A549 (cell line): ENCODE measurements at regions not wholly inside any gene's neighbourhood (a gene's known extent, or its start where the extent isn't known, plus 50 kb on each side); places are given as distances from the start of the nearest gene placed in this dataset.

Experiments
- ATAC-seq, 2 experiments: fragments of 200-7000 bp in 1 of 2; fragments of >200 bp in 1 of 2; cut with Nextera tagmentation in 1 of 2; cut with Tn5 transposase in 1 of 2; 3 replicates each; pipeline versions ENCODE4 v1.8.0 to v1.9.1; 2018 to 2020; ENCODE audit warnings: mild to moderate bottlenecking in 1 of 2, moderate library complexity in 1 of 2
- CTCF ChIA-PET: fragments of 300-600 bp; sonication (Branson Sonifier 250); formaldehyde crosslinking; extraction: SDS; loops from one replicate; lab custom pipeline; 2021; ENCODE audit warnings: antibody characterized with exemption, inconsistent platforms; lab: Yijun Ruan, JAX
- POLR2A ChIA-PET: fragments of 350-600 bp; formaldehyde crosslinking; extraction: SDS; loops from one replicate; lab custom pipeline; 2021; ENCODE audit warnings: antibody characterized with exemption, inconsistent platforms; lab: Yijun Ruan, JAX
- DNase-seq, 2 experiments: peaks; one replicate each; pipeline versions ENCODE4 v3.0.0 to v3.0.0-alpha.2; 2011 to 2016; ENCODE audit warnings: low read depth in 1 of 2, low spot score in 1 of 2
- FAIRE-seq: peaks from 2 replicates; lab custom pipeline; 2011; peaks lifted over from hg19 to GRCh38; lab: Jason Lieb, UNC
- H3K27ac ChIP-seq, 2 experiments: fragments of >200 bp; sonication (Bioruptor Twin); formaldehyde crosslinking; 3 replicates each; pipeline ENCODE4 v1.5.1; 2016 to 2017
- H3K4me1 ChIP-seq: fragments of >200 bp; sonication (Bioruptor Twin); formaldehyde crosslinking; 3 replicates; pipeline ENCODE4 v1.6.1; 2016
- H3K4me2 ChIP-seq: fragments of >200 bp; sonication (Bioruptor Twin); formaldehyde crosslinking; 3 replicates; pipeline ENCODE4 v1.6.1; 2016
- H3K4me3 ChIP-seq: fragments of >200 bp; sonication (Bioruptor Twin); formaldehyde crosslinking; 3 replicates; pipeline ENCODE4 v1.5.1; 2016
- H3K9me3 ChIP-seq: fragments of >200 bp; sonication (Bioruptor Twin); formaldehyde crosslinking; 3 replicates; pipeline ENCODE4 v1.6.1; 2016
- BHLHE40 ChIP-seq: IDR thresholded peaks from 2 replicates; pipeline ENCODE4 v1.6.1; 2012; ENCODE audit warnings: low read depth, low read length, inconsistent platforms
- CBX2 ChIP-seq: fragments of 200-600 bp; sonication (generic); IDR thresholded peaks from 2 replicates; pipeline ENCODE4 v1.6.1; 2016; ENCODE audit warnings: low read depth, mild to moderate bottlenecking, borderline replicate concordance
- CEBPB ChIP-seq, 2 experiments: fragments of >200 bp in 1 of 2; sonication (Bioruptor Twin) in 1 of 2; formaldehyde crosslinking in 1 of 2; IDR thresholded peaks; 2 replicates each; pipeline ENCODE4 v1.6.1; 2012 to 2016
- CHD4 ChIP-seq: fragments of 200-600 bp; sonication (generic); IDR thresholded peaks from 2 replicates; pipeline ENCODE4 v1.6.1; 2016; ENCODE audit warnings: antibody characterized with exemption, mild to moderate bottlenecking, borderline replicate concordance
- E2F6 ChIP-seq: IDR thresholded peaks from 2 replicates; pipeline ENCODE4 v1.6.1; 2012; ENCODE audit warnings: low read depth, borderline replicate concordance
- EHMT2 ChIP-seq: fragments of 200-600 bp; sonication (generic); IDR thresholded peaks from 2 replicates; pipeline ENCODE4 v1.6.1; 2016; ENCODE audit warnings: antibody characterized with exemption, low read depth, mild to moderate bottlenecking, moderate library complexity
- ELK1 ChIP-seq: fragments of 150-350 bp; IDR thresholded peaks from 2 replicates; pipeline ENCODE4 v1.6.1; 2014; ENCODE audit warnings: low read depth, mild to moderate bottlenecking, low read length
- EP300 ChIP-seq, 2 experiments: fragments of >200 bp; sonication (Bioruptor Twin); formaldehyde crosslinking; IDR thresholded peaks; 2 replicates in 1 of 2; 3 replicates in 1 of 2; pipeline ENCODE4 v1.6.1; 2016 to 2017
- ESRRA ChIP-seq: fragments of 150-350 bp; IDR thresholded peaks from 2 replicates; pipeline ENCODE4 v1.6.1; 2014; ENCODE audit warnings: mild to moderate bottlenecking, low read length, borderline replicate concordance
- FOXS1 ChIP-seq: fragments of 250-450 bp; sonication (Bioruptor Pico); IDR thresholded peaks from 2 replicates; pipeline ENCODE4 v1.5.0; 2020; ENCODE audit warnings: mild to moderate bottlenecking, moderate library complexity
- GATA3 ChIP-seq: IDR thresholded peaks from 2 replicates; pipeline ENCODE4 v1.6.1; 2012; ENCODE audit warnings: borderline replicate concordance
- HES2 ChIP-seq: fragments of >200 bp; sonication (Bioruptor Twin); formaldehyde crosslinking; IDR thresholded peaks from 2 replicates; pipeline ENCODE4 v1.6.1; 2016
- HOXA7 ChIP-seq: fragments of 250-450 bp; sonication (Bioruptor Pico); IDR thresholded peaks from 2 replicates; pipeline ENCODE4 v1.5.0; 2020; ENCODE audit warnings: mild to moderate bottlenecking, moderate library complexity
- HOXB13 ChIP-seq: fragments of 250-450 bp; sonication (Bioruptor Pico); IDR thresholded peaks from 2 replicates; pipeline ENCODE4 v1.5.0; 2020; ENCODE audit warnings: low read depth, mild to moderate bottlenecking, moderate library complexity
- JUNB ChIP-seq: fragments of >200 bp; sonication (Bioruptor Twin); formaldehyde crosslinking; IDR thresholded peaks from 2 replicates; pipeline ENCODE4 v1.6.1; 2016
- KDM1A ChIP-seq: fragments of 200-600 bp; sonication (generic); IDR thresholded peaks from 2 replicates; pipeline ENCODE4 v1.6.1; 2016; ENCODE audit warnings: low read depth, mild to moderate bottlenecking
- KDM5A ChIP-seq: fragments of 200-600 bp; sonication (generic); IDR thresholded peaks from 2 replicates; pipeline ENCODE4 v1.6.1; 2016; ENCODE audit warnings: antibody characterized with exemption, mild to moderate bottlenecking
- MAFK ChIP-seq: fragments of 450-650 bp; IDR thresholded peaks from 2 replicates; pipeline ENCODE4 v1.6.1; 2014; ENCODE audit not compliant: partially characterized antibody
- MAZ ChIP-seq: fragments of 150-350 bp; IDR thresholded peaks from 2 replicates; pipeline ENCODE4 v1.6.1; 2014; ENCODE audit warnings: antibody characterized with exemption, low read depth, low read length, borderline replicate concordance
- MYC ChIP-seq: IDR thresholded peaks from 2 replicates; pipeline ENCODE4 v1.6.1; 2012; ENCODE audit warnings: mild to moderate bottlenecking, inconsistent platforms, low read length, improper control_type of control experiment, borderline replicate concordance
- NR3C1 ChIP-seq: fragments of >200 bp; sonication (Bioruptor Twin); formaldehyde crosslinking; IDR thresholded peaks from 3 replicates; pipeline ENCODE4 v1.6.1; 2017
- PHF8 ChIP-seq: fragments of 200-600 bp; sonication (generic); IDR thresholded peaks from 2 replicates; pipeline ENCODE4 v1.6.1; 2016; ENCODE audit warnings: low read depth, mild to moderate bottlenecking, antibody characterized with exemption, moderate library complexity, borderline replicate concordance
- RAD21 ChIP-seq, 2 experiments: fragments of >200 bp in 1 of 2; sonication (Bioruptor Twin) in 1 of 2; formaldehyde crosslinking in 1 of 2; IDR thresholded peaks in 1 of 2; conservative IDR thresholded peaks in 1 of 2; 2 replicates in 1 of 2; 3 replicates in 1 of 2; pipeline ENCODE4 v1.6.1; 2012 to 2018; ENCODE audit warnings: inconsistent platforms in 1 of 2
- RARB ChIP-seq: fragments of 250-450 bp; sonication (Bioruptor Pico); IDR thresholded peaks from 2 replicates; pipeline ENCODE4 v1.8.0; 2021; ENCODE audit warnings: mild to moderate bottlenecking, moderate library complexity
- RFX5 ChIP-seq: fragments of 450-650 bp; IDR thresholded peaks from 2 replicates; pipeline ENCODE4 v1.7.1; 2014; ENCODE audit warnings: antibody characterized with exemption, mild to moderate bottlenecking, moderate library complexity
- RNF2 ChIP-seq: fragments of 200-600 bp; sonication (generic); IDR thresholded peaks from 2 replicates; pipeline ENCODE4 v1.6.1; 2016; ENCODE audit warnings: low read depth, mild to moderate bottlenecking, antibody characterized with exemption, moderate library complexity, borderline replicate concordance
- USF2 ChIP-seq: fragments of 450-650 bp; IDR thresholded peaks from 2 replicates; pipeline ENCODE4 v1.6.1; 2014; ENCODE audit warnings: antibody characterized with exemption
- ZFP36 ChIP-seq: fragments of 450-650 bp; IDR thresholded peaks from 2 replicates; pipeline ENCODE4 v1.6.1; 2014; ENCODE audit warnings: borderline replicate concordance; ENCODE audit not compliant: partially characterized antibody
- ZNF302 ChIP-seq: fragments of 250-450 bp; sonication (Bioruptor Pico); IDR thresholded peaks from 2 replicates; pipeline ENCODE4 v1.9.0; 2021; ENCODE audit warnings: inconsistent platforms, mild to moderate bottlenecking, moderate library complexity
- WGBS: methylation state at CpG from one replicate; pipeline ENCODE4 v1.1.6; 2017; ENCODE audit errors: missing lambda C conversion rate; 5-methylcytosine and 5-hydroxymethylcytosine counted together

GRCh38 chr13:58202099-58202498 is 570.6 kb downstream of the PCDH17 start:
- POLR2A ChIA-PET = no interaction called here

GRCh38 chr13:58207501-58207900 is 576.0 kb downstream of the PCDH17 start:
- FAIRE-seq (no peak), DNase-seq (no peak), ATAC-seq (no peak)
- no peak overlapping the region for H3K4me3 ChIP-seq
- WGBS = 0% methylated on average over 4 of the region's 4 CpGs
- no peaks in the 10 kb centered on the region for H3K9me3 ChIP-seq
- H3K4me2 ChIP-seq = no peak overlapping the region
- POLR2A ChIA-PET = no interaction called here
- no peaks in the 10 kb centered on the region for H3K4me1 ChIP-seq
- H3K27ac ChIP-seq = no peak overlapping the region
- CTCF ChIA-PET = no interaction called here
- TF ChIP-seq MYC (no peak), RNF2 (no peak), ESRRA (no peak), EHMT2 (no peak), CHD4 (no peak), HES2 (no peak), E2F6 (no peak), RARB (CRISPR knock-in tag) (no peak), HOXB13 (CRISPR knock-in tag) (no peak), ELK1 (no peak), RAD21 (conservative IDR thresholded peaks at IDR 0.05 in 1 of 2, IDR thresholded peaks at IDR 0.05 in 1 of 2) (no peak), BHLHE40 (no peak), PHF8 (no peak), CBX2 (no peak), MAFK (no peak)

More at GRCh38 chr13:58202099-58202498, 570.6 kb downstream of the PCDH17 start:
- ATAC-seq = no peak
- no peak overlapping the region for H3K4me3 ChIP-seq
- no peaks in the 10 kb centered on the region for H3K9me3 ChIP-seq
- no peak overlapping the region for H3K27ac ChIP-seq
- 4% methylated on average over 1 of the region's 1 CpG for WGBS
- TF ChIP-seq KDM1A = no peak
- no peak for TF ChIP-seq HOXA7 (CRISPR knock-in tag)
- TF ChIP-seq, all 56 proteins: peak for 0
- no peak for FAIRE-seq
- Histone ChIP-seq H3K4me1 (no peaks in the 10 kb centered on the region), H3K4me2 (no peak overlapping the region)
- no peak for DNase-seq
- CTCF ChIA-PET = no interaction called here

GRCh38 chr13:58235454-58235853 is 603.9 kb downstream of the PCDH17 start:
- no peak overlapping the region for H3K27ac ChIP-seq
- no peaks in the 10 kb centered on the region for H3K9me3 ChIP-seq
- no peak for TF ChIP-seq FOXS1 (CRISPR knock-in tag)
- no peak for TF ChIP-seq GATA3
- TF ChIP-seq PHF8 = no peak
- TF ChIP-seq JUNB = no peak
- TF ChIP-seq KDM5A = no peak
- TF ChIP-seq ZNF302 (CRISPR knock-in tag) = no peak
- no peak for TF ChIP-seq USF2
- no peak for TF ChIP-seq NR3C1
- TF ChIP-seq ZFP36 = no peak
- no peak for TF ChIP-seq RARB (CRISPR knock-in tag)
- no peak for TF ChIP-seq CHD4
- no peak for TF ChIP-seq CBX2
- TF ChIP-seq EP300 (IDR thresholded peaks at IDR 0.05) = no peak
- TF ChIP-seq MAZ = no peak
- TF ChIP-seq RFX5 = no peak
- TF ChIP-seq MAFK = no peak
- TF ChIP-seq CEBPB (IDR thresholded peaks at IDR 0.05) = no peak
- no peak for TF ChIP-seq E2F6
- no peak overlapping the region for H3K4me2 ChIP-seq
- 38% methylated on average over 4 of the region's 4 CpGs for WGBS
- POLR2A ChIA-PET = no interaction called here
- ATAC-seq (no peak), FAIRE-seq (no peak), DNase-seq (no peak)
- H3K4me3 ChIP-seq = no peak overlapping the region
- H3K4me1 ChIP-seq = no peaks in the 10 kb centered on the region
- CTCF ChIA-PET = interaction anchor here (0.7 kb wide), 1 partner anchor 111 kb away, joined by 3 read pairs; no protein-coding TSS in a partner anchor
